ENCODE measurements at regions not wholly inside any gene's neighbourhood (a gene's known extent, or its start where the extent isn't known, plus 50 kb on each side); places are given as distances from the start of the nearest gene placed in this dataset.
"Not testable (repeated sequence)": the region's sequence is repeated elsewhere in the genome, so short reads cannot be mapped to it uniquely, and the experiment has no call there.

DNA sequence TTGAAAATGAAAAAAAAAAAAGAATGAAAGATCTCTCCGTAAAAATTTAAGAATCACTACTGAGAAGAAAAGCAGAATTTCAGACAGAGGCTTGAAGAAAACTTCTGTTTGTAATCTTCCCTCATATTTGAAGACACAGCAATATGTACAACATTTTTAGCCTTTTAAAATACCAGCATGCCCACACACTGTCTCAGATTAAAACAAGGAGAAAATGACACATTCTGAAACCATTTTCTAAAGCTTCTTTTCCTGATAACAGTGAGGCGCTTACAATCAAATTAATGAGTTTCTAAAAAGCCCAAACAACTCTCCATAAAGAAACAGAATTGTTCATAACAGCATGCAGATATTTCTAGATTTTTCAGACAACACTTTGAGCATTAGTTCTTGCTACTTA lies 317.4 kb downstream of the BCL2L11 start:
- TF ChIP-seq, protein P1, sequence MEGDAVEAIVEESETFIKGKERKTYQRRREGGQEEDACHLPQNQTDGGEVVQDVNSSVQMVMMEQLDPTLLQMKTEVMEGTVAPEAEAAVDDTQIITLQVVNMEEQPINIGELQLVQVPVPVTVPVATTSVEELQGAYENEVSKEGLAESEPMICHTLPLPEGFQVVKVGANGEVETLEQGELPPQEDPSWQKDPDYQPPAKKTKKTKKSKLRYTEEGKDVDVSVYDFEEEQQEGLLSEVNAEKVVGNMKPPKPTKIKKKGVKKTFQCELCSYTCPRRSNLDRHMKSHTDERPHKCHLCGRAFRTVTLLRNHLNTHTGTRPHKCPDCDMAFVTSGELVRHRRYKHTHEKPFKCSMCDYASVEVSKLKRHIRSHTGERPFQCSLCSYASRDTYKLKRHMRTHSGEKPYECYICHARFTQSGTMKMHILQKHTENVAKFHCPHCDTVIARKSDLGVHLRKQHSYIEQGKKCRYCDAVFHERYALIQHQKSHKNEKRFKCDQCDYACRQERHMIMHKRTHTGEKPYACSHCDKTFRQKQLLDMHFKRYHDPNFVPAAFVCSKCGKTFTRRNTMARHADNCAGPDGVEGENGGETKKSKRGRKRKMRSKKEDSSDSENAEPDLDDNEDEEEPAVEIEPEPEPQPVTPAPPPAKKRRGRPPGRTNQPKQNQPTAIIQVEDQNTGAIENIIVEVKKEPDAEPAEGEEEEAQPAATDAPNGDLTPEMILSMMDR (IDR thresholded peaks at IDR 0.05), result not testable (repeated sequence)
- not testable (repeated sequence) for TF ChIP-seq POLR2A (IDR thresholded peaks at IDR 0.05)
